Activated CD8-positive, alpha-beta memory T cell treated with anti-CD3 and anti-CD28 coated beads, Interleukin-2, amount 10 ng/mL, durations not matched to agents 7 days and 5 days (primary cell): ENCODE measurements at regions not wholly inside any gene's neighbourhood (a gene's known extent, or its start where the extent isn't known, plus 50 kb on each side); places are given as distances from the start of the nearest gene placed in this dataset.

Experiments used
- ATAC-seq: fragments of 150-1000 bp; cut with Tn5 transposase; one replicate; pipeline ENCODE4 v1.10.0; 2021; ENCODE audit warnings: moderate library complexity
- CTCF ChIA-PET: fragments of 350-600 bp; sonication (Branson Sonifier 250); formaldehyde crosslinking; loops from one replicate; lab custom pipeline; 2021; ENCODE audit warnings: antibody characterized with exemption; lab: Charles Lee
- DNase-seq: peaks from one replicate; pipeline ENCODE4 v3.0.0-alpha.2; 2020
- H3K27ac Mint-ChIP-seq: one replicate; pipeline ENCODE4 v1.8.0; 2021; ENCODE audit warnings: mild to moderate bottlenecking, mixed read lengths
- H3K27me3 Mint-ChIP-seq: one replicate; pipeline ENCODE4 v1.8.0; 2021; ENCODE audit warnings: mixed read lengths
- H3K36me3 Mint-ChIP-seq: one replicate; pipeline ENCODE4 v1.8.0; 2021; ENCODE audit warnings: mild to moderate bottlenecking, mixed read lengths
- H3K4me1 Mint-ChIP-seq: one replicate; pipeline ENCODE4 v1.8.0; 2021; ENCODE audit warnings: mixed read lengths
- H3K4me3 Mint-ChIP-seq: one replicate; pipeline ENCODE4 v1.8.0; 2021; ENCODE audit warnings: mild to moderate bottlenecking, moderate library complexity, mixed read lengths
- H3K9me3 Mint-ChIP-seq: one replicate; pipeline ENCODE4 v1.8.0; 2022; ENCODE audit warnings: low read depth, mixed read lengths

DNA sequence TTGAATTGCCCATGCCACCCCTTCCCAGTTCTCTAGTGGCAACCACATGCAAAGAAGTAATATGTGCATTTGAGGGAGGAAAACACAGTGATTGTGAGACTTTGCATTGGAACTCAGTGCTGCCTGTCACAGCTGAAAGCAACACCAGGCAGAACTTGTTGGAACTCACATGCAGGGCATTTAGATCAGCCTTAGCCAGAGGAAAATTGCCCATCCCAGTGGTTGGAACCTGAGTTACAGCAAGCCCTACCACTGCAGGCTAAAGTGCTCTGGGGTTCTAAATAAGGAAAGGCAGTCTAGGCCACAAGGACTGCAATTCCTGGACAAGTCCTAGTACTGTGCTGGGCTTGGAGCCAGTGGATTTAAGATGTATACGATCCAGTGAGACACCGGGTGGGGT is 245.3 kb upstream of the UFL1 start:
- no peak for DNase-seq
- Mint-ChIP-seq H3K4me3 (no peak overlapping the region), H3K36me3 (no peaks in the 10 kb centered on the region), H3K4me1 (no peaks in the 10 kb centered on the region), H3K9me3 (no peaks in the 10 kb centered on the region), H3K27ac (no peak overlapping the region), H3K27me3 (no peaks in the 10 kb centered on the region)
- CTCF ChIA-PET, result no interaction called here
- no peak for ATAC-seq

DNA sequence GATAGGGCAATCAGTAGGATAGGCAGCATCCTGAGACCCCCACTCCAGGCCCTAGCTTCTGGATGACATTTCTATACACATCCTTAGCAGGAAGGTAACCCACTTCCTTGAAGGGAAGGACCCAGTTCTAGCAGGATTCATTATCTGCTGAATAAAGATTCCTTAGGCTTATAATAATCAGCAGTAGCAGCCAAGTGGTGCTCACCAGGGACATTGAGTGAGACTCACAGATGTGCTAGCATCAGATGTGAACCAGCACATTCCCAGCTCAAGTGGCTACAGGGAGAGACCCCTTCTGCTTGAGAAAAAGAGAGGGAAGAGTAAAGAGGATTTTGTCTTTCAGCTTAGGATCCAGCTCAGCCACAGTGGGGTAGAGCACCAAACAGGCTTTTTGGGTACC is 244.8 kb upstream of the UFL1 start:
- DNase-seq (no peak), ATAC-seq (no peak)
- H3K36me3 Mint-ChIP-seq, result no peaks in the 10 kb centered on the region
- H3K4me1 Mint-ChIP-seq, result no peaks in the 10 kb centered on the region
- H3K4me3 Mint-ChIP-seq, result no peak overlapping the region
- no peaks in the 10 kb centered on the region for H3K9me3 Mint-ChIP-seq
- CTCF ChIA-PET, result no interaction called here
- no peaks in the 10 kb centered on the region for H3K27me3 Mint-ChIP-seq
- no peak overlapping the region for H3K27ac Mint-ChIP-seq

DNA sequence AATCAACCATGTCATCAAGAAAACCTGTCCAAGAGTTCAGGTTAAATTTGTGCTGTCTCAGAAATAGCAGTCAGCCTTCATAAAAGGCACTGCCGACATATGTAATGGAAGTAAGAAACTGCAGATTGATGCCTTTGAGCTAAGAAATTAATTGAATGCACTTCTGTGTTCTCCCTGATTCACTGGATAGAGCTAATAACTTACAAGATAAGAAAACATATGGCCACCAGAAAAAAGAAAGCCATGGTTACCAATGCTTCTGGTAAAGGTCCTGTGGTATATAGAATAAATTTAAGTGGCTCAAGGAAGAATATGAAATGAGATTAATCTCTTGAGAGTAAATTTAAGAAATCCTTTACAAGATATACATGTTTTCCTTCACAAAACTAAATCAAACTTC is 242.5 kb upstream of the UFL1 start:
- Mint-ChIP-seq H3K27ac (no peak overlapping the region), H3K27me3 (no peaks in the 10 kb centered on the region), H3K36me3 (no peaks in the 10 kb centered on the region), H3K9me3 (no peaks in the 10 kb centered on the region), H3K4me1 (no peaks in the 10 kb centered on the region), H3K4me3 (no peak overlapping the region)
- ATAC-seq (no peak), DNase-seq (no peak)
- CTCF ChIA-PET, result no interaction called here

DNA sequence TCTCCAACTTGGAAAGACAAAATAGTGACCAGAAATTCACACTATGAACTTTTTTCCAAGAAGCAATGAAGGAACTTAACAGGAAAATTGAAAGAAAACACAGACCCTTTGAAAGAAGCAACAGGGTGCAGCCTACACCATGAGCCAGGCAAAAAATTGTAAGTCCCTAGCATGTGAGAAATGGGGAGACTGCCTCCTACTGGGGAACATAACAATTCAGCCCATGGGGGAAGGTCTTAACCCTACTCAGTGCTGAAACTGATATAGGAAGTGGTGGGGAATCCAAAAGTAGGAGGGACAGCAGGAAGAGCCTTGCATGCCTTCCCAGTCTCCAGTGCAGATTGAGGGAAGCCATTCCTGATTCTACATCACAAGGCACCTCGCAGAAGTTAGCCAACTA is 235.1 kb upstream of the UFL1 start:
- Mint-ChIP-seq H3K4me1 (no peaks in the 10 kb centered on the region), H3K9me3 (no peaks in the 10 kb centered on the region), H3K27me3 (peaks cover 4% of the 10 kb centered on the region), H3K4me3 (no peak overlapping the region), H3K36me3 (peaks cover 1% of the 10 kb centered on the region), H3K27ac (no peak overlapping the region)
- CTCF ChIA-PET, result no interaction called here
- DNase-seq, result no peak
- ATAC-seq, result no peak

DNA sequence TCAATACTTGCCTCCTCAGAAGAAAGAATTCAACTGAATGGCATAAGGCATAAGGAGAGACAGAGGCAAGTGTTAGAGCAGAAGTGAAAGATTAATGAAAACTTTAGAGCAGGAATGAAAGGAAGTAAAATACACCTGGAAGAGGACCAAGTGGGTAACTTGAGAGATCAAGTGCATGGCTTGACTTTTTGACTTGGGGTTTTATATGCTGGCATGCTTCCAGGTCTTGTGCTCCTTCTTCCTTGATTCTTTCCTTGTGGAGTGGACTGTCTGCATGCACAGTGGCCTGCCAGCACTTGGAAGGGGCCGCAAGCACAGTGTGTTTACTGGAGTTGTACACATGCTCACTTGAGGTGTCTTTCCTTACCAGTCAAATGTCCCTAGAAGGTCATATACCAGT is 222.1 kb upstream of the UFL1 start:
- Mint-ChIP-seq H3K36me3 (no peaks in the 10 kb centered on the region), H3K27ac (no peak overlapping the region), H3K4me1 (peaks cover 1% of the 10 kb centered on the region), H3K9me3 (no peaks in the 10 kb centered on the region), H3K4me3 (no peak overlapping the region), H3K27me3 (peaks cover 4% of the 10 kb centered on the region)
- DNase-seq (no peak), ATAC-seq (no peak)
- CTCF ChIA-PET, result no interaction called here

DNA sequence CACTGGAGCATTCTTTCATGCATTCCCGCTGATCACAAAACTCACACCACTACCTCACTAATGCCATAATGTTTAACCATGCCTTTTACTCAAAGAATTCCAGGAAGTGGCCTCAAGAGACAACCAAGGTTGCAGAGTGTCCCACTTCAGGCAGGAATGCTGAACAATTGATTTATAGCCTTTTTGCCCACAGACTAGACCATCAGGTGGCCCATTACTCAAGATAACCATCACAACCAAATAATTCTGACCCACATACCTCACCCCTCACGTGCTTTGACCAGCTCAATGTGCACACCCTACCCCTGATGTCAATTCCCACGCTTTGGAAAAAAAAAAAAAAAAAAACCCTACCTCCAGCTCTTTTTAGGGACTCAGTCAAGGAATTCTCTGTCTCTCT is 220.6 kb upstream of the UFL1 start:
- no peak for ATAC-seq
- Mint-ChIP-seq H3K4me1 (peaks cover 9% of the 10 kb centered on the region), H3K27ac (no peak overlapping the region), H3K9me3 (no peaks in the 10 kb centered on the region), H3K4me3 (no peak overlapping the region), H3K27me3 (peaks cover 4% of the 10 kb centered on the region), H3K36me3 (no peaks in the 10 kb centered on the region)
- no peak for DNase-seq
- CTCF ChIA-PET, result no interaction called here

DNA sequence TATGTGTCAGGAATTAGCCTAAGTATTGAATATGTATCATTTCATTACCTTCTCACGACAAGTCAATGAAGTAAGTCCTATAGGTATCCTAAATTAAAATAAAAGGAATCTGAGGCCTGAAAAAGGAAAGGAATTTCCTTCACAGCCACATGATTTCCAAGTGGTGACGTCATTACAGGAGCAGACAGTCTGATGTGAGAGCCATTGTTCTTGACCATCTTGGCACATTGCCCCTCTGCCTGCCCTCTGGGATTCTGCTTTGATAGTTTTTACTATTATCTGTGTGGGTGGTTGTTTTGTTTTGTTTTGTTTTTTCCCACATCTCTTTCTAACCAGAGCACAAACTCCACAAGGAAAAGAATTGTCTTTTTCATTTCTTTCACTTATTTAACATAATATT is 219.8 kb upstream of the UFL1 start:
- Mint-ChIP-seq H3K4me3 (no peak overlapping the region), H3K4me1 (peaks cover 9% of the 10 kb centered on the region), H3K36me3 (no peaks in the 10 kb centered on the region), H3K27me3 (peaks cover 4% of the 10 kb centered on the region), H3K27ac (no peak overlapping the region), H3K9me3 (no peaks in the 10 kb centered on the region)
- CTCF ChIA-PET, result no interaction called here
- no peak for ATAC-seq
- DNase-seq, result no peak

DNA sequence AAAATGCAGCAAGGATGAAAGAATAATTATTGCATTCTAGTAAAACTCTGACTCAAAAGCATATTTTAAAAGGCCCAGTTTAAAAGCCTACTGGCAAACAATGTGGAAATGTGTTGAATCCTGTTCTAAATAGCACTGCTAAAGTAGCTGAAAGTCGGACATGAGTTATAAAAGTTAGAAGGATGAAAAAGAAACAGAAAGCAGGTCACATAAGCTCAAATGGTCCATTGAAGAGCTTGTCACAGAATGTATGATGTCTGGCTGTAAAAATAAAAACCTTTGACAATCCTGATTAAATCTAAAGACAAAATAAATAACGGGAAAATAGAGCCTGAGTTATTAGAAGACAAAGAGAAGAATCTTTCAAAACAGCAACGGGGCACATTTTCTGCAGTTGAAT is 218.6 kb upstream of the UFL1 start:
- no peak for ATAC-seq
- DNase-seq, result no peak
- H3K4me3 Mint-ChIP-seq, result no peak overlapping the region
- H3K36me3 Mint-ChIP-seq, result no peaks in the 10 kb centered on the region
- no peaks in the 10 kb centered on the region for H3K9me3 Mint-ChIP-seq
- CTCF ChIA-PET, result no interaction called here
- peaks cover 4% of the 10 kb centered on the region for H3K27me3 Mint-ChIP-seq
- H3K4me1 Mint-ChIP-seq, result peaks cover 9% of the 10 kb centered on the region
- no peak overlapping the region for H3K27ac Mint-ChIP-seq

DNA sequence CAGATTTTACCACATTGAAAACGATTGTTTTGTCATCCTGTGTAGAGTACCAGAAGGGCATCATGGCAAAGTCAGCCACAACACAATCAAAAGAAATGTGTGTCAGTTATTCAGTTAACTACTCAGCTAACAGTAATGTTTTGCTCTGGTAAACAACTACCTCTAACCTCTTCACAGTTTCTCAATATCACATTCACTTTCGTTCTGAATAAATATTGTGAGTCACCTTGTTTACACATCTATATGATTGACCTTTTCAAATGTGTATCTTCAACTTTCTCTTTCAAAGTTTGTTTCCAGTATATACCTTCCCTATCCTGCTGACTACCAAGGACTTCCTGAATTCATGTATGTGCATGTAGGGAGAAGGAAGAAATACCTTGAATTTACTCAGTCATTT is 216.6 kb upstream of the UFL1 start:
- ATAC-seq, result peak; percentile 95
- H3K4me1 Mint-ChIP-seq, result peaks cover 9% of the 10 kb centered on the region

DNA sequence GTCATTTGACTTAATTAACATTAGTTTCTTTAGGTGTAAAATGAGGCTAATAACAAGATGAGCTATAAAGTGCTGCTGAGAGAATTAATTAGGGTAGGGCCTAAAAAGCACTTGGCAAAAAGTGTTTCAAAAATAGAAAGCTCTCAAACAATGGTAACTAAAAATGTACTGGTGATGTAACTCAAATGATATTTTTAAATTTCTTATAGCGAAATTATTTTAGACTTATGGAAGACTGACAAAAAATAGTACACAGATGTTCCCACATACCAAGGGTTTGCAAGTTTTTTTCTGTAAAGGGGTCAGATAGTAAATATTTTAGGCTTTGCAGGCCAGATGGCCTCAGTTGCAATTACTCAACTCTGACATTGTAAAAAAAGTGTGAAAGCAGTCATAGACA is 190.7 kb upstream of the UFL1 start:
- no peak overlapping the region for H3K27ac Mint-ChIP-seq
- CTCF ChIA-PET, result no interaction called here
- ATAC-seq (no peak), DNase-seq (no peak)
- no peaks in the 10 kb centered on the region for H3K9me3 Mint-ChIP-seq
- H3K27me3 Mint-ChIP-seq, result peaks cover 2% of the 10 kb centered on the region
- H3K4me3 Mint-ChIP-seq, result no peak overlapping the region
- H3K36me3 Mint-ChIP-seq, result no peaks in the 10 kb centered on the region
- no peaks in the 10 kb centered on the region for H3K4me1 Mint-ChIP-seq

More for the DNA sequence above, 216.6 kb upstream of the UFL1 start:
- H3K27me3 Mint-ChIP-seq, result peaks cover 4% of the 10 kb centered on the region
- CTCF ChIA-PET, result no interaction called here
- no peak overlapping the region for H3K27ac Mint-ChIP-seq
- no peak overlapping the region for H3K4me3 Mint-ChIP-seq
- DNase-seq, result no peak
- H3K9me3 Mint-ChIP-seq, result no peaks in the 10 kb centered on the region
- no peaks in the 10 kb centered on the region for H3K36me3 Mint-ChIP-seq

DNA sequence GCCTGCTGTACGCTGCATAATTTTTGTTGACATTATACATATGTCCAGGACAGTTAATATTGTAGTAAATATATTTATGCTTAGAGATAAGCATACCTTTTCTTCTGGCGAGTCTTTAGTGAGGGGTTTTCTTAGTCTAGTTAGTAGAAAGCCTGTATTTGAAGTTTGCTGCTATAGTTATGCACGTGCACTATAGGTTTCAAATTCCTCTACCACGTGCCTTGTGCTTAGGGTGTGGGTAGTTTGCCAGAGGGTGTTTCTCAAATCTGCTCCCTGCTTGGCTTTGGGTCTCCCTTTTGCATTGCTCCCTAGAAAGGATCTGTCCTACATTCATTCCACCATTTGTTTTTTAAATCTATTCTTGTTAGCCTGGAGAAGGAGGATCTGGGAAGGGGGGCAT is 181.4 kb upstream of the UFL1 start:
- ATAC-seq (no peak), DNase-seq (no peak)
- Mint-ChIP-seq H3K36me3 (no peaks in the 10 kb centered on the region), H3K4me1 (no peaks in the 10 kb centered on the region), H3K9me3 (no peaks in the 10 kb centered on the region), H3K4me3 (no peak overlapping the region), H3K27ac (no peak overlapping the region), H3K27me3 (no peaks in the 10 kb centered on the region)
- CTCF ChIA-PET, result no interaction called here

DNA sequence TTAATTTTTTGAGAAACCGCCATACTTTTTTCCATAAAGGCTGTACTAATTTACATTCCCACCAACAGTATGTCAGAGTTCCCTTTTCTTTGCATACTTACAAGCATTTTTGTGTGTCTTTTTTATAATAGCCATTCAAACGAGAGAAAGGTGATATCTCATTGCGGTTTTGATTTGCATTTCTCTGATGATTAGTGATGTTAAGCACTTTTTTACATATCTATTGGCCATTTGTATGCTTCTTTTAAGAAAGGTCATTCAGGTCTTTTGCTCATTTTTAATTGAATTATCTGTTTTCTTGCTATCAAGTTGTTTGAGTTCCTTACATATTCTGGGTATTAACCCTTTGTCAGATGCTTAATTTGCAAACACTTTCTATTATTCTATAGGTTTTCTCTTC is 176.1 kb upstream of the UFL1 start:
- ATAC-seq (no peak), DNase-seq (no peak)
- Mint-ChIP-seq H3K36me3 (no peaks in the 10 kb centered on the region), H3K27me3 (no peaks in the 10 kb centered on the region), H3K9me3 (no peaks in the 10 kb centered on the region), H3K4me3 (no peak overlapping the region), H3K27ac (no peak overlapping the region), H3K4me1 (no peaks in the 10 kb centered on the region)
- CTCF ChIA-PET, result no interaction called here

DNA sequence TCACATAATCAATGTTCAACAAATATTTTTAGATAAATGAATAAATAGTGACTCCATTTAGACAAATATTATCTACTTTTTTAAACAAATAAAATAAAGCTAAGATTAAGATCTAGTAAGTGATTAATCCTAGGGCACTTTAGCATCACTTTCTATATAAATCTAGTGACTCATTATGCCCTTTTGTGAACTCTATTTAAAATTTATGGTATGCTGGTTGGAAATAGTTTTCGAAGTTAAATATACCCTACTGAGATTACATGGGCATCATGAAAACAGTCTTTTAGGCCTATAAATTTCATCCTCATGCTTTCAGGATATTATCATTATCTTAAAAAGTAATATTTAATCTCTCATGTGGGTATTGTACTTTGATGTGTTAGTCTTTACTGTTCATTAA is 140.4 kb upstream of the UFL1 start:
- Mint-ChIP-seq H3K4me3 (no peak overlapping the region), H3K4me1 (no peaks in the 10 kb centered on the region), H3K27me3 (no peaks in the 10 kb centered on the region), H3K27ac (no peak overlapping the region), H3K36me3 (no peaks in the 10 kb centered on the region), H3K9me3 (no peaks in the 10 kb centered on the region)
- CTCF ChIA-PET, result no interaction called here
- ATAC-seq (no peak), DNase-seq (no peak)

DNA sequence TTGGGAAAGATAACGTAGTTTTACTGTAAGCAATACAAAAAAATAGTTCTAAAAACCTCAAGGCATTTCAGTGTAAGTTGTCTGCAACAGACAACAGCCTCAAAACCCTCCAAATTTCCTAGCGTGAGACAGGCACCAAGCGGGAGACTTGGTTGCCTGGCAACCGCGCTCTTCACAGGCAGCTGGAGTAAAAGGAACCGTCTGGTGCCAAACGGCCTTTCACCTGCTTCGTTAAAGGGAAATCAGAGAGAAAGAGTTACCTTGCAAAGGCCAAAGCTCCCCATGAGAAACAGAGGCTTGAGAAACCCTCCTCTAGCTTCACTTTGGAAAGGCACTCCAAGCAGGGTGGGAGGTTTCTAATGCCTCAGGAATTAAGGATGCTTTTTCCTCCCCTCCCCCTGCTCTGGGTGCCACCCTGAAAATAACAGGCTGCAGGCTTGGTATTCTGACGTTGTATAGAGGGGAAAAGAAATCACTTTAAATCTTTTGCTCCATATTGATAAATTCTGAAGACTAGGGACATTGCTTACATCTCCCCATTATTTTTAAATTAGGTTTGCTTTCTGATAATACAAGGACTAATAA is 129.7 kb upstream of the UFL1 start:
- no peak overlapping the region for H3K4me3 Mint-ChIP-seq
- ATAC-seq, result no peak

DNA sequence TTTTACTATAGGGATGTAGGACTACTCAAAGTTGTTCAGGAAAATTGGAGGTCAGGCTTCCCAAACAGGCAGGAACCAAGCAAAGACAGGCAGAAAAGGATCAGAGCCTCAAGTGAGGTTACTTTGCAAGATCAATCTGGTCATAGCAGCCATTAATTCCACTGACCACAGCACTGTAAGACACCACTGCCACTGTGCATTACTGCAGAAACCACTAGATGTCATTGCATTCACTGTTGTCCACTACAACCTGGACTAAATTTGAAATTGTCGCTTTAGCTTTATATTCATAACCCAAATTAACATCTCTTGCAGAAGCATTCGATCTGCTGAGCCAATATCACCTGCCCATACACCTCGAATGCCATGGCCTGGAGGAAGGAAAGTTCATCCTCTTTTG is 126.9 kb upstream of the UFL1 start:
- peaks cover 12% of the 10 kb centered on the region for H3K27me3 Mint-ChIP-seq
- no peak for DNase-seq
- no peaks in the 10 kb centered on the region for H3K36me3 Mint-ChIP-seq
- H3K27ac Mint-ChIP-seq, result no peak overlapping the region
- H3K9me3 Mint-ChIP-seq, result no peaks in the 10 kb centered on the region
- H3K4me1 Mint-ChIP-seq, result peaks cover 5% of the 10 kb centered on the region
- no peak overlapping the region for H3K4me3 Mint-ChIP-seq
- CTCF ChIA-PET, result no interaction called here
- ATAC-seq, result no peak

More for the DNA sequence above, 129.7 kb upstream of the UFL1 start:
- Mint-ChIP-seq H3K27ac (no peak overlapping the region), H3K4me1 (peaks cover 5% of the 10 kb centered on the region), H3K9me3 (no peaks in the 10 kb centered on the region), H3K36me3 (no peaks in the 10 kb centered on the region), H3K27me3 (peaks cover 16% of the 10 kb centered on the region)
- CTCF ChIA-PET, result interaction anchor here (1.1 kb wide), 1 partner anchor 241 kb away, joined by 3 read pairs; no protein-coding TSS in a partner anchor
- DNase-seq, result peak; percentile 42
